T1000 (cell line): ENCODE measurements at regions not wholly inside any gene's neighbourhood (a gene's known extent, or its start where the extent isn't known, plus 50 kb on each side); places are given as distances from the start of the nearest gene placed in this dataset.

Source experiments
- DNase-seq: peaks from one replicate; lab custom pipeline; 2025; ENCODE audit warnings: mixed read lengths; lab: John Stamatoyannopoulos, UW

DNA sequence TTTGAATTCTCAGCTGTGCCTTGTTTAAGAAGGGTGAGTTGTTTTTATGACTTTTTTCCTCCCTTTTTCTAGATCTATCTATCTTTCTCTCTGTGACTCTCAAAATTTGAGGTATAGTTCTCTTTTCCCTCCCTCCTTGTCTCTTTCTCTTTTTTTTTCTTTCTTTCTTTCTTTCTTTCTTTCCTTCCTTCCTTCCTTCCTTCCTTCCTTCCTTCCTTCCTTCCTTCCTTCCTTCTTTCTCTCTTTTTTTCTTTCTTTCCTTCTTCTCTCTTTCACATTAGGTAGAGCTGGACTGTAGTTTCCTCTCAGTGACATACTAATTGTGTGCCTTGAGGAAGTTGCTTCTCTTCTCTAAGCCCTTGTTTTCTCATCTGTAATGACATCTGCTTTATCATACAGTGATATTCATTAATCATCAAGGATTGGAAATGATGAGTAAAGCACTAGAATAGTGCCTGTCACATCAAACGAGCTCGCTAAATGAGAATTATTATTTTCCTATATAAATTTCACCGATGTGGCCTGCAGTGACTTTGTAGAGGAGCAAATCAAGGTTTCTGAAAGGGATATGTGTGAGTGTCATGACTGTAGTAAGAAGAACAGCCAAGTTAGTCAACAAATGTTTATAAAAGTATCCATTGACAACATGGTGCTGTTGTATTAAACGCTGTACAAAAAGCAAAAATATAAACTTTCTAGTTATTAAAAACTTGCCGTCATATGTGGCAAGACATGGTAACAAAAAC, 78.9 kb upstream of the SLC38A2 start:
- DNase-seq, result no peak

DNA sequence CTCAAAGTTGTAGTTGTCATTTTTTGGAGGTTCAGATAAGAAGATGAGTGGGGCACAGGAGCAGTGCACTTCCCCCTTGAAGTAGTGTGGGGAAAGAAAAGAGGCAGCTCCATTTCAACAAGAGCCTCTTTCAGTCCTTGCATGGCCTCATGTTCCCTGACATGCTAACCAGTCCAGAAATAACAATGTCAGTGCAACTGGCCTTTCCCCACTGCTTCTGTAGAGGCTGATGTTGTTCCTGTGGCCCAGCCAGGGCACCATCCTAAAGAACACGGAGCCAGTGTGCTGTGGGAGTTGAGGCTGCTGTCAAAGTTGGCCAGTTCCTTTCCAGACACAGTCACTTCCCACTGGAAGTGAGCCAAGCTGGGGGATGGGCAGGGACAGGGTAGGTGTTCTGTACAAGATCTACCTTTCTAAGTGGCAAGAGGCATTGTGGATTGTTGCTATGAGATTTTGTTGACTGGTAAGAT, 77.7 kb upstream of the SLC38A2 start:
- no peak for DNase-seq

DNA sequence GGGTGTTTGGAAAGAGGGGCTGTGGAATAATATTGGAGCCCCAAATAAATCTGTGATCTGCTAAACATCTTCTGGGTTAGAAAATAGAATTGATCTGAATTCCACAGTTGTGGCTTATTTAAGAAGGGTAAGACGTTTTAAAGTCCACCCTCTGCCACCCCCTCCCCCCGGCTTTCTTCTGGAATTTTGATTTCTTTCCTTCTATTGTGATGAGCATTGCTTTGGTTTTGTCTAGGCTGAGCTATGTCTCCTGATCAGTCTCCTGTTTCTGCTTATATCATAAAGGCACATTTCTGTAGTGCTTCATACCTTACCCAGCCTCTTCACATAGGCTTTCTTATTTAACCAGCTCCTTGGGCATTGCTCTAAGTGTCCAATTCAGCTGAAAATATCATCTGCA, 77.3 kb upstream of the SLC38A2 start:
- DNase-seq, result no peak

GRCh38 chr12:46449316-46449715, 76.7 kb upstream of the SLC38A2 start:
- DNase-seq, result no peak

- no peak for DNase-seq
Observed at GRCh38 chr12:46446645-46447044, 74.1 kb upstream of the SLC38A2 start.

- no peak for DNase-seq
Observed at GRCh38 chr12:46445551-46446235, 73.1 kb upstream of the SLC38A2 start.

- DNase-seq, result no peak
Observed at GRCh38 chr12:46445093-46445492, 72.5 kb upstream of the SLC38A2 start.

- DNase-seq, result no peak
Observed at GRCh38 chr12:46443594-46444263, 71.2 kb upstream of the SLC38A2 start.

DNA sequence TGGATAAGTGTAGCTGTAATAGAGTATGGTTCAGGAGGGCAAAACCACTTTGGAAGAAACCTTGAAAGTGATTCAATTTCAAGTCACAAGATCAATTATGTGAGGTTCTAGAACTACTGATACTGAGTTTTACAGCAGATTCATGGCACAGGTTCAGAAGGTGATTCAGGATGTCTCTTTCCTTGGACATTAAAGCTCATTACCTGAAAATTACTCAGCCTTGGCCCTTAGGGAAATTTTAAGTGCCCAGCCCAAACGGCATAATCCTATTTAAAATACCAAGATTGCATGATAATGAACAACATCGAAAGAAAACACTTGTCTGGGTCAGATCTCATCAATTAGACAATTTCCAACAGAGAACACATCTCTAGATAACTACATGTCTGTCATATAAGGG, 70.2 kb upstream of the SLC38A2 start:
- DNase-seq, result no peak

DNA sequence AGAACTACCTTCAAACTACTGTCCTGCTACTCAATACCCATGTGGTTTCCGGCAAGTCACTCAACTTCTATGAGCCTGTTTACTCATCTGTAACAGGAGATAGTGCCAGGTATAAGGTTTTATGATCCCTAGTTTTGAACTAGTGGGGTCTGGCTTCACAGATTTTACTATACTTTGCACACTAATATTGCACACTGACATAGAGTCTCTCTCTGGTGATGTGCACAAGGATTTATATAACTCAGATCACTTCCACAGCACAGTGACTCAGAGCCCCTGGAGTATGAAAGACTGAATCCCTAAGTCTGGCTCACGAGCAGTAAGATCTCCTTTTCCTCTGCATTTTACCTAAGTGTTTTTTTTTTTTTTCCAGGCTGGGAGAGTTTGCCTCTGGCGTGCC, 69.7 kb upstream of the SLC38A2 start:
- no peak for DNase-seq

- DNase-seq, result no peak
Observed at GRCh38 chr12:46439793-46440511, 67.4 kb upstream of the SLC38A2 start.

- no peak for DNase-seq
Observed at GRCh38 chr12:46438719-46439319, 66.2 kb upstream of the SLC38A2 start.

DNA sequence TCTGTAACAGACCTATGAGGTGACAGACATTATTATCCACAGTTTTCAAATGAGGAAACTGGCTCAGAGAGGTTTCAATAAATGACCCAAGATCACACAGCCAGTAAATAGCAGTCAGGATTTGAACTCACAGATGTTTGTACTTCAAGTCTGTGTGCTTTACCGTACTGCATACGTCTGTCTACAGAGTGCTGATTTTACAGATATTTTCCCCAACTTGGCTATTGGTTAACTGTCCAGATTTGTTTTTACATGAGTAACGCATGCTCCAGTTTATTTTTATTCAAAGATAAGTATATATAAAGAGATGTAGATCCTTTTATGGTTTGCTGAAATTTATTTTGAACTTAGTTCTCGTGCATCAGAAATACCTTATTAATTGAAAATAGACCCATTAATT, 65.7 kb upstream of the SLC38A2 start:
- DNase-seq, result no peak

GRCh38 chr12:46437469-46437868, 64.9 kb upstream of the SLC38A2 start:
- no peak for DNase-seq

DNA sequence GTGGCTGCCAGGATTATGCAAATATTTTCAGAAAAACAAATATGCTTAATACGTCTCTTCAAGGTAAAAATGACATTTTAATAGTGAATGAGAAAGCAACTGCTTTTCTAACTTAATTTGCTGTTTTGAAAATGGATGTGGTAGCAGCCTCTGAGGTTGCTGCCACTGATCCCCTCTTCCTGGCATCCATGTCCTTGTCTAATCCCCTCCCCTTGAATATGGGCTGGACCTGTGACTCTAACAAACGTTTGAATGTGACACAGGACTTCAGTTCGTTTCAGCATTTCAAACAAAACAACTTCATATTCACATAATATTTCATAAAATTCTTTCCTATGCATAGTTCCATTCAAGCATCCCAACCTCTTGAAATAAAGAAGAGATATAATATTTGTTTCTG, 64.2 kb upstream of the SLC38A2 start:
- no peak for DNase-seq

GRCh38 chr12:46435625-46436024, 63.1 kb upstream of the SLC38A2 start:
- DNase-seq, result no peak

- DNase-seq, result no peak
Observed at GRCh38 chr12:46435029-46435428, 62.5 kb upstream of the SLC38A2 start.

DNA sequence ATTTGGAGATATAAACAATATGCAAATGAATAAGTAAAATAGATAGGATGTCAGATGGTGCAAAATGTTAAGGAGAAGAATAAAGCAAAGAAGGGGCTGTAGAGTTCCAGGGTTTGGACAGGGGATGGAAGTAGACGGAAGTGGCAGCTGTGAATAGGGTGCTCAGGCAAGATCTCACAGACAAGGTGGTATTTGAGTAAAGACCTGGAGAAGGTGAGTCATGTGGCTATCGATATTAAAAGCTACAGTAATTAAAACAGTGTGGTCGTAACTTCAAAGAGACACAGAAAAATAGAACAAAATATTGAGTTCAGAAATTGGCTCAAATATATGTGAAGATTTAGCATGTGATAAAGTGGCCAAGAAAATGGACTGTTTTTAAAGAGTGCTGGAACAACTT, 61.3 kb upstream of the SLC38A2 start:
- DNase-seq, result no peak

GRCh38 chr12:46432325-46432724, 59.8 kb upstream of the SLC38A2 start:
- DNase-seq, result no peak

GRCh38 chr12:46430340-46430948, 57.9 kb upstream of the SLC38A2 start:
- no peak for DNase-seq
